ENCODE measurements at regions not wholly inside any gene's neighbourhood (a gene's known extent, or its start where the extent isn't known, plus 50 kb on each side); places are given as distances from the start of the nearest gene placed in this dataset.

DNA sequence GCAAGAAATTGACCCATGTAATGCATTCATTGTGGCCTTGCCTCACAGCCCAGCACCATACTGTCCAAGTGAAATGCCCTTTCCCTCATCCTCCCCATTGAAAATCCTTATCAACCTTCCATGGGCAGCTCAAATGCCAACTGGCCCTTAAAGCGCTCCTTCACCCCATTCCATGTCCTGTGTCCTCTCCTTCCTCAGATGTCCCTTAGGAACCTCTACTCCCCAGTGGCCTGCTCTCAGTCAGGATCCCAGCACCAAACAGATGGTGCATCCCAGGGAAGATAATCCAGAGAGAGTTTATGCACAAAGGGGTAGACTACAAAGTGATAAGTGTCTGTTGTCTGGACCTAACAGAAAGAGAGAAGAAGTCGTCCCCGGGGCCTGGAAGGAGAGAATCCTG, 407.4 kb upstream of the ZNF507 start:
- TF ChIP-seq, protein P1, sequence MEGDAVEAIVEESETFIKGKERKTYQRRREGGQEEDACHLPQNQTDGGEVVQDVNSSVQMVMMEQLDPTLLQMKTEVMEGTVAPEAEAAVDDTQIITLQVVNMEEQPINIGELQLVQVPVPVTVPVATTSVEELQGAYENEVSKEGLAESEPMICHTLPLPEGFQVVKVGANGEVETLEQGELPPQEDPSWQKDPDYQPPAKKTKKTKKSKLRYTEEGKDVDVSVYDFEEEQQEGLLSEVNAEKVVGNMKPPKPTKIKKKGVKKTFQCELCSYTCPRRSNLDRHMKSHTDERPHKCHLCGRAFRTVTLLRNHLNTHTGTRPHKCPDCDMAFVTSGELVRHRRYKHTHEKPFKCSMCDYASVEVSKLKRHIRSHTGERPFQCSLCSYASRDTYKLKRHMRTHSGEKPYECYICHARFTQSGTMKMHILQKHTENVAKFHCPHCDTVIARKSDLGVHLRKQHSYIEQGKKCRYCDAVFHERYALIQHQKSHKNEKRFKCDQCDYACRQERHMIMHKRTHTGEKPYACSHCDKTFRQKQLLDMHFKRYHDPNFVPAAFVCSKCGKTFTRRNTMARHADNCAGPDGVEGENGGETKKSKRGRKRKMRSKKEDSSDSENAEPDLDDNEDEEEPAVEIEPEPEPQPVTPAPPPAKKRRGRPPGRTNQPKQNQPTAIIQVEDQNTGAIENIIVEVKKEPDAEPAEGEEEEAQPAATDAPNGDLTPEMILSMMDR (IDR thresholded peaks at IDR 0.05) = no peak
- no peak for TF ChIP-seq POLR2A (IDR thresholded peaks at IDR 0.05)
- no peak for TF ChIP-seq POLR2AphosphoS5 (IDR thresholded peaks at IDR 0.05; ENCODE audit: insufficient read depth in 1 of 2, low read depth in 1 of 2)
